ENCODE measurements at regions not wholly inside any gene's neighbourhood (a gene's known extent, or its start where the extent isn't known, plus 50 kb on each side); places are given as distances from the start of the nearest gene placed in this dataset.
A peak's percentile ranks its signal among the peaks of the same experiment; 100 is the strongest.

- Histone ChIP-seq H3K9me3 (no peaks in the 10 kb centered on the region), H3K27me3 (no peaks in the 10 kb centered on the region), H3K4me3 (no peak overlapping the region), H3K36me3 (no peaks in the 10 kb centered on the region), H3K27ac (no peak overlapping the region), H3K4me1 (peaks cover 12% of the 10 kb centered on the region)
- TF ChIP-seq CTCF (IDR thresholded peaks at IDR 0.05): no peak
- no peak for TF ChIP-seq POLR2AphosphoS5 (IDR thresholded peaks at IDR 0.05)
- TF ChIP-seq EP300 (IDR thresholded peaks at IDR 0.05): no peak
- TF ChIP-seq POLR2A (IDR thresholded peaks at IDR 0.05): no peak
- no peak for DNase-seq (ENCODE audit: low spot score in 2 of 2)
- WGBS: 83% methylated on average over 2 of the region's 2 CpGs
Measured at GRCh38 chr11:110862407-110862806, 150.2 kb upstream of the ARHGAP20 start.

- H3K4me1 ChIP-seq: peaks cover 13% of the 10 kb centered on the region
- DNase-seq (ENCODE audit: low spot score in 2 of 2): no peak
- no peaks in the 10 kb centered on the region for H3K36me3 ChIP-seq
- H3K4me3 ChIP-seq: no peak overlapping the region
- no peaks in the 10 kb centered on the region for H3K9me3 ChIP-seq
- TF ChIP-seq CTCF (IDR thresholded peaks at IDR 0.05) (no peak), EP300 (IDR thresholded peaks at IDR 0.05) (no peak), POLR2A (IDR thresholded peaks at IDR 0.05) (no peak), POLR2AphosphoS5 (IDR thresholded peaks at IDR 0.05) (no peak)
- H3K27ac ChIP-seq: no peak overlapping the region
- no peaks in the 10 kb centered on the region for H3K27me3 ChIP-seq
- WGBS: 88% methylated on average over 3 of the region's 3 CpGs
Measured at GRCh38 chr11:110860461-110860860, 148.2 kb upstream of the ARHGAP20 start.

- peaks cover 13% of the 10 kb centered on the region for H3K4me1 ChIP-seq
- no peaks in the 10 kb centered on the region for H3K27me3 ChIP-seq
- no peak for DNase-seq (ENCODE audit: low spot score in 2 of 2)
- H3K36me3 ChIP-seq: no peaks in the 10 kb centered on the region
- no peaks in the 10 kb centered on the region for H3K9me3 ChIP-seq
- 88% methylated on average over 6 of the region's 6 CpGs for WGBS
- no peak overlapping the region for H3K4me3 ChIP-seq
- TF ChIP-seq POLR2A (IDR thresholded peaks at IDR 0.05): no peak
- no peak for TF ChIP-seq CTCF (IDR thresholded peaks at IDR 0.05)
- no peak overlapping the region for H3K27ac ChIP-seq
Measured at GRCh38 chr11:110859998-110860397, 147.8 kb upstream of the ARHGAP20 start.

GRCh38 chr11:110859240-110859840 is 147.1 kb upstream of the ARHGAP20 start:
- no peak for TF ChIP-seq POLR2A (IDR thresholded peaks at IDR 0.05)
- no peak for TF ChIP-seq POLR2AphosphoS5 (IDR thresholded peaks at IDR 0.05)
- no peak for TF ChIP-seq CTCF (IDR thresholded peaks at IDR 0.05)
- TF ChIP-seq EP300 (IDR thresholded peaks at IDR 0.05): no peak
- DNase-seq (ENCODE audit: low spot score in 2 of 2): no peak
- H3K27me3 ChIP-seq: no peaks in the 10 kb centered on the region
- H3K4me3 ChIP-seq: no peak overlapping the region
- H3K36me3 ChIP-seq: no peaks in the 10 kb centered on the region
- no peaks in the 10 kb centered on the region for H3K9me3 ChIP-seq
- 90% methylated on average over 5 of the region's 5 CpGs for WGBS
- H3K4me1 ChIP-seq: peaks cover 13% of the 10 kb centered on the region
- H3K27ac ChIP-seq: no peak overlapping the region

GRCh38 chr11:110858547-110858921 is 146.3 kb upstream of the ARHGAP20 start:
- Histone ChIP-seq H3K27me3 (no peaks in the 10 kb centered on the region), H3K4me1 (peaks cover 13% of the 10 kb centered on the region), H3K4me3 (no peak overlapping the region), H3K27ac (peak overlapping the region; percentile 63), H3K9me3 (no peaks in the 10 kb centered on the region), H3K36me3 (no peaks in the 10 kb centered on the region)
- 40% methylated on average over 5 of the region's 5 CpGs for WGBS
- peak; percentile 80 to 86 for DNase-seq (ENCODE audit: low spot score in 2 of 2)
- TF ChIP-seq POLR2A (IDR thresholded peaks at IDR 0.05): no peak
- TF ChIP-seq EP300 (IDR thresholded peaks at IDR 0.05): no peak
- peak in 1 of 3 donors; percentile 50 for TF ChIP-seq POLR2AphosphoS5 (IDR thresholded peaks at IDR 0.05)

Data from suprapubic skin (tissue), 4 donors.